Neural progenitor cell (in vitro differentiated cells): ENCODE measurements at regions not wholly inside any gene's neighbourhood (a gene's known extent, or its start where the extent isn't known, plus 50 kb on each side); places are given as distances from the start of the nearest gene placed in this dataset.

Experiments
- CTCF ChIP-seq: fragments of 200-600 bp; sonication (generic); IDR thresholded peaks from 2 replicates; pipeline ENCODE4 v1.5.1; 2017; ENCODE audit warnings: antibody characterized with exemption, mild to moderate bottlenecking
- EZH2 ChIP-seq: fragments of 200-600 bp; sonication (generic); IDR thresholded peaks from 2 replicates; pipeline ENCODE4 v1.6.1; 2017; ENCODE audit warnings: antibody characterized with exemption, mild to moderate bottlenecking, moderate library complexity

DNA sequence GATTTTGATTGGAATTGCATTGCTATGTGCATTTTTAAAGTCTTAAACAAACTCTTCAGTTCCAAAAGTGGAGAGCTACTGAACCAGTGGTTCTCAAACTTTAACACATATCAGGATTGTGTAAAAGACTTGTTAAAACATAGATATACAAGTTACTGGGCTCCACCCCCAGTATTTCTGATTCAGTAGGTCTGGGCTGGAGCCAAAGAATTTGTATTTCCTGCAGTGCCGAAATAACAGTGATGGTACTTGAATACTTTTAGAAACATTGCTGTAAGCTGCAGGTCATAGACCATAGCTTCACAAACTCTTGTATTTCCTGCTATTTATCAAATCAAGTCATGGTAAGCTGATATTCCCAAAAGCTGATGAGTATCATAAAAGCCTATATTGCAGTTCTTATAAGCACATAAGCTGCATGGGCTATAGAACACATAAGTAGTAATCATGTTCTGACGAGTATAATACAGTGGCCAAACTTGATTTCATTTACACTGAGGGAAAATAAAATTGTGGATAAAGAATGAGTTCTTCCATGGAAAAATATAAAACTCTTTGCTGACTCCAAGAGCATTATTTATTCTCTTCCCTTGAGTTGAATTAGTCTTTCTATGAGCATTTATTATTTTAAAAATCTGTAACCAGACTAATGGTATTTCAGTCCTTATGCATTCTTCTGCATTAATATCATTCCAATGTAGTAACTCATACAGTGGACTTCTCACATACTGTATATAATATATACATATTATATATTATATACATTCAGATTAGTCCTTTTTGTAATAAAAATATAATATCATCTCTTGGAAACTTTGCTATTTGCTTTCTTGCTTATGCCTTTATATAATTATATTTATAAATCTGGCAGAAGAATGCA lies 550.5 kb upstream of the AGTR1 start:
- TF ChIP-seq CTCF (no peak), EZH2 (no peak)
